Myocyte (in vitro differentiated cells): ENCODE measurements at regions not wholly inside any gene's neighbourhood (a gene's known extent, or its start where the extent isn't known, plus 50 kb on each side); places are given as distances from the start of the nearest gene placed in this dataset.
"Not testable (repeated sequence)": the region's sequence is repeated elsewhere in the genome, so short reads cannot be mapped to it uniquely, and the experiment has no call there.

Experiments
- DNase-seq: peaks from one replicate; pipeline ENCODE4 v3.0.0-alpha.2; 2012; ENCODE audit warnings: low read depth

DNA sequence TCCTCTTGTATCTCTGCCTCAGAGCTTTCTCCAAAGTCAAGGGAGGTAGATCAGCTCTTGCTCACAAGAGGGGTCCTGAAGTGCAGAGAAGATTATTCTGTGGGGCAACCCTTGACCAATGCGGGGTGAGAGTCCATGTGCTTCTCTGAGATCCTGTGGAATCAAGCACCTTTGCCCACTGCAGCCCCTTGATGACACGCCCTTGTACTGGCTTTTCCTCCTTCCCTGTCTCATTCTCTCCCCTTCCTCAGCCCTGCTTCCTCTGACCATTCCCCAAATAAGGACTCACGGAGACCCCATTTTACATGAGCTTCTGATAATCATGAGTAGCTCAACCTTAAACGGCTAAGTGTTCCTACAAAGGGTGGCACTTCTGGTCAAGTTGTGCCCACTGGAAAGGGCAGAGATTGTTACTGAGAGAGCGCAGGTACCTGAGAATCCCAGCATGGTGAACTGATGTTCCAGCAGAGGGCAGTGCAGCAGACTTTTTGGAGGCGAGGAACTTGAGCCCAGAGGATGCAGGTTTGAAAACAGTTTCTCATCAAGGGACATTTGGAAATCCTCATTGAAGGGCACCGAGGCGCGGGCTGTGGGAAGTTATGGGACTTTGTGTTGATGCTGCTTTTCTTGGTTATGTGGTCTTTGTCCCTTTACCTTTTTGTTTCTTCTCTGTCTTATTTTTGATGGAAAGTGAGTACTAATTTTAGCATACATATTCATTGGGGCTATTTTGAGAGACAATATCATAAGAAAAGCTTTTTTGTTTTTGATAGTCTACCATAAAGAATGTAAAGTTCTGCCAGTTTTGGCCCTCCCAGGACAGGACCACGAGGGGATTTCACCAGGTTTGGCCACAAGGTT lies 201.3 kb downstream of the RBM46 start:
- DNase-seq = peak; percentile 33

DNA sequence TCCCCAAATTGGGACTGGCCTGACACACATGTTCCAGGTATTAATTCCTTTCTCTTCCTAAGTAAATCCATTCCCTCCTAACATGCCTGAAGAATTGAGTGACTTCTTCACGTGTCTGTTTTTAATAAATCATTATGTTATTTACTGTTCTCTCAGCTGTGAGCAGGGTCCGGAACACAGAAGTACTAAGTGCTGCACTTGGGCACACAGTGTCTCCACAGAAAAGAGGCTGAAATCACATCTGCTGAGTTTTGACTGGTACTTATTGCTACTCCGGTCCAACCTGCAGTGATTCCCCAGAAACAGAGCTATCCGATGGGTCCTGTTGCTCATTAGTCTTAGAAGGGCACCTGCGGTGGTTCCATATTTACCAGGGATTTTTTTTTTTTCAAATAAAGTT lies 202.6 kb downstream of the RBM46 start:
- no peak for DNase-seq

GRCh38 chr4:154984148-154984547 lies 203.1 kb downstream of the RBM46 start:
- DNase-seq = no peak

DNA sequence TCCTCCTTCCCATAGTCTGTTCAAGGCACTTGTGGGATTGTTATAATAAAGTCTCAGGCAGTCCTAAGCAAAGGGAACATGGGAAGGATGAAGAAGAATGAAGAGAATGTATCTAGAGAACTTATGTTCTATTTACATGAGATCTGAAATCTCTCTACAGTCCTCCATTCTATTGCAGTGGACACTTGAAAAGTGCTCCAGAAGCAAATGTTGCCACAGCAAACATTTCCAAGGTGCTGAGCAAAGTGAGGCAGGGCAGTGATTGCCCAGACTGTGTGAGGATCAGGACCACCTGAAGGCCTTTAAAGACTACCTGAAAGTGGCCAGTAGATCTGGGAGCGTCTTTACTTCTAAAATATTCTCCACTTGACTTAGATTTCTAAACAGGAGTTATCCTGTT lies 203.5 kb downstream of the RBM46 start:
- no peak for DNase-seq

- DNase-seq = no peak
Observed at GRCh38 chr4:154985673-154986072, 204.6 kb downstream of the RBM46 start.

DNA sequence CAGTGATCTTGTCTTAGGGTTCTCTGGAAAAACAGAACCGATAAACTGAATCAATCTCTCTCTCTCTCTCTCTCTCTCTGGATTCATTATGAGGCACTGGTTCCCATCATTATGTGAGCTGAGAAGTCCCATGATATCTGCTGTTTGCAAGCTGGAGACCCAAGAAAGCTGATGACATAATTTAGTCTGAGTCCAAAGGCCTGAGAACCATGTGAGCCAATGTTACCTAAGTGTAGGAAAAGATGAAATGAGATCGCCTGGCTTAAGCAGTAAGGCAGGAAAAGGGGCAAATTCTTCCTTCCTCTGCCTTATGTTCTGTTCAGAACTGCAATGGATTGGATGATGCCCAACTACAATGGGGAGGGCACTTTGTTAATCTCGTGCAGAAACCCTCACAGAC lies 207.4 kb downstream of the RBM46 start:
- no peak for DNase-seq

DNA sequence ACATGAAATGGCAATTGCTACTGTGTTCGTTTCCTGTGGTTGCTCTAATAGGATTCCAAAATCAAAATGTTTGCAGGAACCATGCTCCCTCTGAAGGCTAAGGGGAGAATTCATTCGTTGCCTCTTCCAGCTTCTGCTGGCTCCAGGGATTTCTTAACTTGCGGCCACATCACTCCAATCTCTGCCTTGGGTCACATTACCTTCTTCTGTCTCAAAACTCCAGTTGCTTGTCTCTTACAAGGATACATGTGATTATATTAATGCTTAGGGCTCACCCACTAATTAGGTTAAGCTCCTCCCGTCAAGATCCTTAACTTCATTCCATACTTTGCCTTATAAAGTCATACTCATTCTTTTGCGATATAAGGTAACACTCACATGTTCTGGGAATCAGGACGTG lies 208.4 kb downstream of the RBM46 start:
- DNase-seq = no peak

DNA sequence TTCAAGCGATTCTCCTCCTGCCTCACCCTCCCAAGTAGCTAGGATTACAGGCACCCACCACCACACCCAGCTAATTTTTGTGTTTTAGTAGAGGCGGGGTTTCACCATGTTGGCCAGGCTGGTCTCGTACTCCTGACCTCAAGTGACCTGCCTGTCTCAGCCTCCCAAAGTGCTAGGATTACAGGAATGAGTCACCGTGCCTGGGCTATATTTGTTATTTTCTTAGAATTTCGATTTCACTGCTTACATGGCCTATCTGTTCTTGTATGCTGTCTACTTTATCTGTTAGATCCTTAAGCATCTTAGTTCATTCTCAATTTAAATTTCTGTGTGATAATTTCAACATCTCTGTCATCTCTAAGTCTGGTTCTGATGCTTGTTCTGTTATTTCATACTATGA lies 210.6 kb upstream of the NPY2R start:
- DNase-seq = not testable (repeated sequence)

DNA sequence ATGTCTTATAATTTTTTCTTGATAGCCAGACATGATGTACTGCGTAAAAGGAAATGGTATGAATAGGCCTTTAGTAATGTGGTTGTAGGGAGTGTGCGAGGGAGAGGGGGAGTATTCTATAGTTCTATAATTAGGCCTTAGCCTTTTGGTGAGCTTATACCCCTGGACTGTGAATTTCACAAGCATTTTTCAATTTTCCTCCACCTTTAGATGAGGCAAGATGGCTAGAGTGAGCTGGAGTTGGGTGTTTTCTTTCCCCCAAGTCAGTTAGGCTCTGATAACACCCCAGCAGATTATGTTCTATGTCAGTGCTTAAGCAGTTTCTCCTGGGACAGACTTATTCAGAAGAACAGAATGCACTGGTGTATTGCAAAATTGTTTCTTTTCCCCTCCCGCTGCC lies 210.2 kb upstream of the NPY2R start:
- no peak for DNase-seq

DNA sequence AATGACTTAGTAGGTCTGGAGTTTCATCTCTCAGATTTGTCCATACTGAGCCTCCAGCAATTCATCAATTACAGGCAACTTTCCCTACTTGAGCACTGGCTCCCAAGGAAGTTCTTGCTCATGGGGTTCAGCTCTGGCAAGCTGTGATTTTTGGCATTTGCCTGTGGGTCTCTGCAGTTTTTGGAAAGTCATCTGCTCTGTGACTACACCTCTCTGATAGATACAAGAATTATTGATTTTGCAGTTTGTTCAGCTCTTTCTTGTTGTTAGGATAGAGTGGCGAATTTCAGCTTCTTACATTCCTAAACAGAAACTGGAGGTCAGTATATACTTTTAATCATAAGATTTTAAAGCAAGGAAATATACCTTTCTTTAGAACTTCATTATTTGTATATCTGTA lies 209.7 kb upstream of the NPY2R start:
- no peak for DNase-seq

DNA sequence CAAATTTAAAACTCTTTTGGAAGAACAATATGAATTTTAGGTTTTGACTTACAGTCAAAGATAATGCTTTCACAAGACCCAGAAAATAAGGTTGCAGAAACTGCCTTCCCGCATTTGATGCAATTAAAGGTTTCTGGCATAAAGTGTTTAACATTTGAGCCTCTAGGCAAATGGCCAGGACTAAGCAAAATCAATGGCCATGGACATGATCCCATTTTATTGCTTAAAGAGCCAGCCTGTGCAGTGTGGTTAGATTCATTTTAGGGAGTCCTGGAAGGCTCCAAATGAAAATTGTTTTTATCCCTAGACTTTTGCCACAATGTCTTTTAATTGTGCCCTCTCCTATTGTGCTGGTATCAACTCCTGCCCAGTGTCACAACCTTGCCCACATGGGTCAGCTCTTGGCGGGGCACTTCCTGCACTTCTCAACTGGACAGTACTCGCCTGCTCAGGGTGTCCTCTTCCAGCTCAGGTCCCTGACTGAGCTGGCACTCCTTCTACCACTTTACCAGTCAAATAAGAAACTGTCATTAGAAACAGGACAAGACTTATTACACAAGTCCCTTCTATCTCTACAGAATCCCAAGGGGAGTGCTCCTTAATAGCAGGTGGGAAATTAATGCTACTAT lies 208.4 kb upstream of the NPY2R start:
- DNase-seq = no peak

GRCh38 chr4:155001251-155001650 lies 207.2 kb upstream of the NPY2R start:
- DNase-seq = no peak

DNA sequence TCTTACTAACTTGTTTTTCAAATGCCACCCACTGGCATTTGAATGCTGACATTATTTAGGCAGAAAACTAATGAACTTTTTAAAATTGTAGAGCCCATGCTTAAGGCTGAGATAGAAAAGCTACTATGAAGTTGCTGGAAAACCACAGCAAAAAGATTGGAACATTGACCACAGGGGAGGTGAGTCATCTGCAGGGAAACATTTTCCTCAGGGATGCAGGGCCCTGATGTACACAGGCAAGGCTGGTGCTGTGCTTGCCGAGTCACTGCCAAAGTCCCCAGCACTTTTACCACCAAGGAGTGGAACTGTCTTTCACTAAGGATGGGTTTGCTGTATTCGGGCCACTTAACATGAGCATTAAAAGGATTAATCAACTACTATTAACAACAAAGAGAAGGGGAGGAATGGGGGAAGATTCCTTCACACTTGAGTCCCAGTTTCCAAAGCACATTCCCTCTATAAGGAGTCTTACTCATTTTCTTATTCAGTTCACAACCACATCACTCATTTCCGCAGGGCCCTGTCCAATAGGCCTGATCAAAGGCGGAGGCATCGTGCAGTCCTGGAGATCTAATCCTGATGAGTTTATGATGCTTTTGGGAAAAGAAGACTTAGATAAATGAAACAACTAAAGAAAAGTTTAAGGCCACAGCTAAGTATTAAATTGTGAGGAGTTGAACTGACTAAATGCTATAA lies 202.9 kb upstream of the NPY2R start:
- peak; percentile 2 for DNase-seq

DNA sequence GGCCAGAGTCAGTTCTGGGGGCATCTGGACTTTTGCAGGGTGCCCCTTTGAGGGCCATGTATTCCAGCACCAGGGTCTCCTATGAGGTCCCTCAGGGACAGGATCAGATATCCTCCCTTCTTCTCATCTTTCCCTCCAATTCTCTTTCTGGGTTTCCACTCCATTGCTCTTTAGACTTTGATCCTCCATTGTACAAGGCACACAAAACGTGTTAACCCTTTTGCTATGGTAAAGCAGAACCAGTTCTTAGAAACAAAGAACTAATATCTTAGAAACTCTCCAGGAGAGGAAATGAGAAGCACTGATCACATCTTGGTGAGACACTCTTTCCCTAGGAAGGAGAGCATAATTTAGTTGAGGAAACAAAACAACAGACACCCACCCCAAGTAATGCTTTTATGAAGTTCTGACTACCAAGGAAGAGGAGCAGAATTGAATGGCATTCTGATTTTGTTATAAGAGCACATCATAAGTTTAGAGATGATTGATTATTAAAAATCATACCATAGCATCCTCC lies 200.7 kb upstream of the NPY2R start:
- DNase-seq = no peak

DNA sequence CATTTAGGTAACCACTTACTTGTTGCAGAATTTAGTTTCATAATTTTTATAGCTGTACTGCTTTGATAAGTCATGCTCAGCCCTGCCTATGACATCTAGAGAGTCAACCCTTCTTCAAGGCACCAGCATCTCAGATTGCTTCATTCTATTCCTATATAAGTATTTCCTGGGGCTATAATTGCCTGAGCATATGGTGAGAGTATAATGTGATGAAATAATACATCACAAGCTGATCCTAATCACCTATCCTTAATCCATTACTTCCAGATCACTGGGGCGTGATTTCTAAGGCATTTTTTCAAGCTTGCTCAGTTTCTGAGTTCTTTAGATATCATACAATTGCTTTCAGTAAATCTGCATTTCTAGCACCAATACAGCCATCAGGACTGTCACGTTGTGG lies 200.0 kb upstream of the NPY2R start:
- no peak for DNase-seq

DNA sequence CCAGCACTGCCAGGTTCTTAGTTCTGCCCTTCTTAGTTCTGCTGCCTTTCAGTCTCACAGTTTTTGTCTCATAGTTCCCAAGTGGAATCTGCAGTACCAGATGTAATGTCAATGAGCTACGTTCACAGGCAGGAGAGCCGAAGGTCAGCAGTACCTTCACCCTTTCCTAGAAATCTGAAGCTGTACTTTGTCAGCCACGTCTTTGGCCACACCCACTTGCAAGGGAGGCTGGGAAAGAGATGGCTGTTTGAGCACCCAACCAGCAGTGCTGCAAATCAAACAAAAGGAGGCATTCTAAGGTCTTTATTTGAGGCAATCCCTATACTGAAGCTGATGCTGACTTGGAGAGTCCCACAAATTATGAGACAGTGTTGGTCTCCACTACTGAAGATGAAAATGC lies 199.1 kb upstream of the NPY2R start:
- DNase-seq = no peak

- no peak for DNase-seq
Observed at GRCh38 chr4:155010376-155010775, 198.1 kb upstream of the NPY2R start.

DNA sequence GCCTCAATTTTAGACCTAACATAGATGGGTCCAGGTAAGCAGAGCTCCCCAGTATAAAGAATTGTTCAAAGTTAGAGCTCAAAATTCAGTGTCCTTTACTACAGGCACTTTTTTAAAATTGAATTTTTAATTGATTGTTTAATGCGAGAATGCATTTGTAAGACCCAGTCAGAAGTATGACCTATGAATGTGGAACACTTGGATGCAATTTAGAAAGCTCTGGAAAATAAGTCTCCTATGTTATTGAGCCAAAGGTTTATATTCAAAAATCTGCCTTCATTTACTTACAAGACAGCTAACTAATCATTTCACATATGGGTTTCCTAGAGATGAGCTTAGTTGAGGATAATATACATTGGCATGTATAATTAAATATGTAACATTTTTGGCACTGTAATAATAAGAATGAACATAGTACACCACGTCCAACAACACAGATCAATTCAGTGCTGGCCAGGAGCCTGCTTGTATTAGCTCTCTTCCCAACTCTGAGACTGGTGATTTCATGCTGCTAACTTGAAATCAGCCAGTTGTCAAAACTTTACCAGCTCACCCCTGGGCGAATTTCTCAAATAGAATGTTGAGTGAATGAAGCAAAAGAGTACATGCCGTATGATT lies 197.2 kb upstream of the NPY2R start:
- DNase-seq = no peak

DNA sequence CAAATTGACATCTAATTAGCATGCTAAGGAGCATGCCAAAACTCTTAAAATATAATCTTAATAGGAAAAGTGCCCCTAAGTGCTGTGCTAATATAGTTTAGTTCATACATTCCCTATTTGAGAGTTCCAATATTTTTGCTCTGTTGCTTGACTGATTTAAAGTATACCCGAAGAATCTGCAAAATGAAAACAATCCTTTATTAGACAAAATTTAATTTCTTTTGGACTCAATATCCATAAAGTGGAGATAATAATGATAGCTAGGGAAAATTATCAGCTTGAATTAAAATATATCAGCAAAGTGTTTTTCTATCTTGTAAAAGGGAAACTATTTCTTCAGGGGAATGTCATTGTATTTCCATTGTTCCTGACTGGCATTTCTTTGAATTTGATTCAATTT lies 196.0 kb upstream of the NPY2R start:
- DNase-seq = no peak

DNA sequence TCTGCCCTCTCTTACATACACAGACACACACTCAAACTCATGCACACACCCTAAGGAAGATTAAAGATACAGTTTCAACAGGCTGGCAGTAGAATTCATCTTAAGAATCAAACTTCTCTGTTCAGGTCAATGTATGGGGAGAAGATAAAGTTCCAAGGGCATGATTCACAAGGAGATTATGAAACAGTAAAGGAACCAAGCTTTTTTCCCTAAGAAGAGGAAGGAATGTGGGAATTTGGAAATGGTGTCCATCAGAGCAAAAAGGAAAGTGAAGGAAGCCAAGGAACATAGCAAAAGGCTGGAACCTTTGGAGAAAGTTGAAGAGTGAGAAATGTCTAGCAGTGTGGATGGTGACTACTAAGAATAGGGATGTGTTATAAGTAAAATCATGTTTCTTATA lies 191.0 kb upstream of the NPY2R start:
- no peak for DNase-seq

GRCh38 chr4:155025762-155026457 lies 182.5 kb upstream of the NPY2R start:
- DNase-seq = peak; percentile 28
